CD14-positive monocyte (primary cell): ENCODE measurements at regions not wholly inside any gene's neighbourhood (a gene's known extent, or its start where the extent isn't known, plus 50 kb on each side); places are given as distances from the start of the nearest gene placed in this dataset.

Experiments
- DNase-seq, 3 donors: peaks; one replicate each; pipeline ENCODE4 v3.0.0-alpha.2; 2011 to 2022
- H2AFZ ChIP-seq: 2 replicates; pipeline ENCODE4 v1.6.0; 2012; ENCODE audit warnings: mild to moderate bottlenecking, low read depth, low read length, inconsistent platforms; ENCODE audit not compliant: insufficient read depth, poor library complexity, severe bottlenecking
- H3K27ac ChIP-seq, 2 donors: 1 replicate in 1 of 2; 2 replicates in 1 of 2; pipeline ENCODE4 v1.5.1; 2012 to 2013; ENCODE audit warnings: low read length in 2 of 2, control low read depth in 1 of 2, inconsistent platforms in 1 of 2, low read depth in 1 of 2, mild to moderate bottlenecking in 1 of 2
- H3K27me3 ChIP-seq, 2 donors: one replicate each; pipeline versions ENCODE4 v1.6.0 to v1.6.1; 2011 to 2013; ENCODE audit warnings: low read length in 2 of 2; ENCODE audit not compliant: control insufficient read depth in 2 of 2, insufficient read depth in 2 of 2
- H3K36me3 ChIP-seq, 2 donors: replicated peaks in 1 of 2; 1 replicate in 1 of 2; 2 replicates in 1 of 2; pipeline versions ENCODE4 v1.5.1 to v1.6.1; 2012 to 2013; ENCODE audit warnings: low read length in 2 of 2, control low read depth in 1 of 2, inconsistent platforms in 1 of 2, mild to moderate bottlenecking in 1 of 2; ENCODE audit not compliant: insufficient read depth in 2 of 2, control insufficient read depth in 1 of 2
- H3K4me1 ChIP-seq, 2 donors: 1 replicate in 1 of 2; 2 replicates in 1 of 2; pipeline versions ENCODE4 v1.5.1 to v1.6.1; 2012 to 2013; ENCODE audit warnings: low read length in 2 of 2, control low read depth in 1 of 2, inconsistent platforms in 1 of 2, mild to moderate bottlenecking in 1 of 2, moderate library complexity in 1 of 2; ENCODE audit not compliant: insufficient read depth in 2 of 2, control insufficient read depth in 1 of 2
- H3K4me2 ChIP-seq: replicated peaks from 2 replicates; pipeline ENCODE3; 2012; ENCODE audit warnings: low read length, moderate library complexity, mild to moderate bottlenecking; ENCODE audit not compliant: poor library complexity, severe bottlenecking; ENCODE audit errors: extremely low read depth
- H3K4me3 ChIP-seq, 3 experiments: fragments of 200-600 bp in 1 of 3; sonication (generic) in 1 of 3; replicated peaks in 1 of 3; 1 replicate in 2 of 3; 2 replicates in 1 of 3; pipeline ENCODE4 v1.5.1; 2011 to 2013; ENCODE audit warnings: low read length in 3 of 3, mild to moderate bottlenecking in 3 of 3, control low read depth in 2 of 3, low read depth in 2 of 3, inconsistent platforms in 1 of 3, moderate library complexity in 1 of 3
- H3K79me2 ChIP-seq: 2 replicates; pipeline ENCODE4 v1.6.0; 2012; ENCODE audit warnings: mild to moderate bottlenecking, control low read depth, inconsistent platforms, low read length, moderate library complexity; ENCODE audit not compliant: insufficient read depth
- H3K9ac ChIP-seq: 2 replicates; pipeline ENCODE4 v1.6.0; 2017; ENCODE audit warnings: low read length, mild to moderate bottlenecking; ENCODE audit not compliant: insufficient read depth, poor library complexity, severe bottlenecking
- H3K9me3 ChIP-seq, 2 donors: replicated peaks in 1 of 2; 1 replicate in 1 of 2; 2 replicates in 1 of 2; pipeline versions ENCODE4 v1.5.1 to v1.6.1; 2012 to 2013; ENCODE audit warnings: low read length in 2 of 2, control low read depth in 1 of 2; ENCODE audit not compliant: control insufficient read depth in 1 of 2, insufficient read depth in 1 of 2
- H4K20me1 ChIP-seq: 2 replicates; pipeline ENCODE4 v1.6.0; 2012; ENCODE audit warnings: mild to moderate bottlenecking, low read length, control low read depth, moderate library complexity; ENCODE audit not compliant: insufficient read depth
- H3K27ac Mint-ChIP-seq, 7 donors: one replicate each; pipeline ENCODE4 v1.8.0; 2020; ENCODE audit warnings: mild to moderate bottlenecking in 7 of 7, mixed read lengths in 7 of 7, moderate library complexity in 6 of 7, inconsistent platforms in 2 of 7
- H3K27me3 Mint-ChIP-seq, 3 donors: one replicate each; pipeline ENCODE4 v1.8.0; 2021 to 2022; ENCODE audit warnings: low read depth in 3 of 3, mild to moderate bottlenecking in 3 of 3, mixed read lengths in 3 of 3, moderate library complexity in 3 of 3, inconsistent platforms in 1 of 3
- H3K36me3 Mint-ChIP-seq, 2 donors: one replicate each; pipeline ENCODE4 v1.8.0; 2020; ENCODE audit warnings: mixed read lengths in 2 of 2, inconsistent platforms in 1 of 2, mild to moderate bottlenecking in 1 of 2
- H3K4me1 Mint-ChIP-seq: one replicate; pipeline ENCODE4 v1.8.0; 2020; ENCODE audit warnings: mild to moderate bottlenecking, mixed read lengths
- H3K4me3 Mint-ChIP-seq, 2 donors: one replicate each; pipeline ENCODE4 v1.8.0; 2020; ENCODE audit warnings: mild to moderate bottlenecking in 2 of 2, mixed read lengths in 2 of 2, moderate library complexity in 1 of 2
- H3K9me3 Mint-ChIP-seq, 7 donors: one replicate each; pipeline ENCODE4 v1.8.0; 2020 to 2022; ENCODE audit warnings: mixed read lengths in 7 of 7, mild to moderate bottlenecking in 6 of 7, moderate library complexity in 6 of 7, inconsistent platforms in 2 of 7
- CTCF ChIP-seq: fragments of 200-600 bp; IDR thresholded peaks from one replicate; pipeline ENCODE4 v1.8.0; 2022; ENCODE audit warnings: antibody characterized with exemption, mild to moderate bottlenecking
- WGBS: methylation state at CpG from one replicate; pipeline ENCODE4 v1.1.5; 2013; ENCODE audit warnings: missing lambda C conversion rate; ENCODE audit not compliant: insufficient coverage; 5-methylcytosine and 5-hydroxymethylcytosine counted together
- intact Hi-C, 2 donors: fragments of 100-400 bp; cut with micrococcal nuclease; formaldehyde crosslinking; loops; one replicate each; pipeline versions ENCODE4 v1.15.0 to v1.15.1; 2023

GRCh38 chr12:38141861-38142260 is 174.7 kb upstream of the ALG10B start:
- Histone ChIP-seq H3K4me3 (no peak overlapping the region), H4K20me1 (no peaks in the 10 kb centered on the region), H3K36me3 (no peaks in the 10 kb centered on the region), H2AFZ (no peak overlapping the region), H3K4me2 (no peak overlapping the region), H3K79me2 (no peaks in the 10 kb centered on the region), H3K9ac (no peak overlapping the region), H3K9me3 (peaks cover 13 to 14% of the 10 kb centered on the region in 2 donors), H3K4me1 (peaks cover 4 to 6% of the 10 kb centered on the region in 2 donors), H3K27me3 (peaks cover 0 to 11% of the 10 kb centered on the region in 2 donors), H3K27ac (no peak overlapping the region)
- peaks cover 6 to 18% (median 10%) of the 10 kb centered on the region in 7 donors for H3K9me3 Mint-ChIP-seq
- H3K27ac Mint-ChIP-seq, result no peak overlapping the region
- intact Hi-C loops, result no loop called here
- H3K4me1 Mint-ChIP-seq, result peaks cover 8% of the 10 kb centered on the region
- H3K36me3 Mint-ChIP-seq, result no peaks in the 10 kb centered on the region
- no peak for TF ChIP-seq CTCF
- peaks cover 10 to 15% (median 13%) of the 10 kb centered on the region in 3 donors for H3K27me3 Mint-ChIP-seq
- WGBS, result 88% methylated on average over 8 of the region's 9 CpGs
- H3K4me3 Mint-ChIP-seq, result no peak overlapping the region
- no peak for DNase-seq

GRCh38 chr12:38142974-38143373 is 173.6 kb upstream of the ALG10B start:
- 88% methylated on average over 1 of the region's 5 CpGs for WGBS
- no peak overlapping the region for H3K4me2 ChIP-seq
- no peaks in the 10 kb centered on the region for H3K79me2 ChIP-seq
- H4K20me1 ChIP-seq, result no peaks in the 10 kb centered on the region
- no peak for TF ChIP-seq CTCF
- H3K9ac ChIP-seq, result no peak overlapping the region
- no peak overlapping the region for H3K27ac ChIP-seq
- H3K36me3 ChIP-seq, result no peaks in the 10 kb centered on the region
- Mint-ChIP-seq H3K4me1 (peaks cover 8% of the 10 kb centered on the region), H3K27me3 (peaks cover 9 to 12% (median 10%) of the 10 kb centered on the region in 3 donors), H3K36me3 (no peaks in the 10 kb centered on the region), H3K4me3 (no peak overlapping the region), H3K27ac (no peak overlapping the region), H3K9me3 (peaks cover 16 to 26% (median 19%) of the 10 kb centered on the region in 7 donors)
- peaks cover 4 to 6% of the 10 kb centered on the region in 2 donors for H3K4me1 ChIP-seq
- intact Hi-C loops, result no loop called here
- H2AFZ ChIP-seq, result no peak overlapping the region
- no peak overlapping the region for H3K4me3 ChIP-seq
- DNase-seq, result no peak
- peaks cover 0 to 7% of the 10 kb centered on the region in 2 donors for H3K27me3 ChIP-seq
- peaks cover 23 to 24% of the 10 kb centered on the region in 2 donors for H3K9me3 ChIP-seq
